GM13977 (cell line): ENCODE measurements at regions not wholly inside any gene's neighbourhood (a gene's known extent, or its start where the extent isn't known, plus 50 kb on each side); places are given as distances from the start of the nearest gene placed in this dataset.

Experiments used
- DNase-seq: peaks from one replicate; pipeline ENCODE4 v3.0.0; 2012; ENCODE audit warnings: low spot score
- in situ Hi-C: fragments of 300-500 bp; cut with MboI; formaldehyde crosslinking; loops from one replicate; pipeline ENCODE4 v1.12.0; 2022; ENCODE audit warnings: low sequenced_read_pairs, low pct_unique_long_range_greater_than_20kb, mixed read lengths, inconsistent platforms; ENCODE audit not compliant: unreplicated experiment
- TF ChIP-seq, protein P1 (sequence below): IDR thresholded peaks from 2 replicates; pipeline ENCODE4 v1.5.1; 2012; ENCODE audit warnings: mild to moderate bottlenecking, control low read depth; ENCODE audit not compliant: insufficient read depth; ENCODE audit errors: extremely low read depth, missing control alignments

GRCh38 chr2:8615576-8616281, 66.1 kb upstream of the ID2 start:
- TF ChIP-seq, protein P1, sequence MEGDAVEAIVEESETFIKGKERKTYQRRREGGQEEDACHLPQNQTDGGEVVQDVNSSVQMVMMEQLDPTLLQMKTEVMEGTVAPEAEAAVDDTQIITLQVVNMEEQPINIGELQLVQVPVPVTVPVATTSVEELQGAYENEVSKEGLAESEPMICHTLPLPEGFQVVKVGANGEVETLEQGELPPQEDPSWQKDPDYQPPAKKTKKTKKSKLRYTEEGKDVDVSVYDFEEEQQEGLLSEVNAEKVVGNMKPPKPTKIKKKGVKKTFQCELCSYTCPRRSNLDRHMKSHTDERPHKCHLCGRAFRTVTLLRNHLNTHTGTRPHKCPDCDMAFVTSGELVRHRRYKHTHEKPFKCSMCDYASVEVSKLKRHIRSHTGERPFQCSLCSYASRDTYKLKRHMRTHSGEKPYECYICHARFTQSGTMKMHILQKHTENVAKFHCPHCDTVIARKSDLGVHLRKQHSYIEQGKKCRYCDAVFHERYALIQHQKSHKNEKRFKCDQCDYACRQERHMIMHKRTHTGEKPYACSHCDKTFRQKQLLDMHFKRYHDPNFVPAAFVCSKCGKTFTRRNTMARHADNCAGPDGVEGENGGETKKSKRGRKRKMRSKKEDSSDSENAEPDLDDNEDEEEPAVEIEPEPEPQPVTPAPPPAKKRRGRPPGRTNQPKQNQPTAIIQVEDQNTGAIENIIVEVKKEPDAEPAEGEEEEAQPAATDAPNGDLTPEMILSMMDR: no peak
- no peak for DNase-seq
- in situ Hi-C loops: no loop called here

DNA sequence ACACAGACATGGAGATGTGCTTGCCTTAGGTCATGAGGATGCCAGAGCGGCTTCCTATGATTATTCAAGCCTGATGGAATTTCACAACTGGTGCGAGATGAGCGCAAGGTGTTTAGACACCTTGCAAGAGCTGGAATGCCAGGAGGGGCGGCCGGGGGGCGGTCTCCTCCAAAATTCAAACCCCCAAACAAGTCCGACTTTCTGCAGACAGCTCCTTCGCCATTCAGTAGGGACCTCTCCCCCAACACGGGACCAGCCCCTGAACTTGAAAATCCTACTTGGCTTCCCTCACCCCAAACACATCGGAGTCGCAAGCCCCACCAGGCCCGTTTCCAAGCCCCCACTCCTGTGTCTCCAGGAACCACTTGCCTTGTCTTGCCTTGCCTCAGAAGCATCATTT, 64.8 kb upstream of the ID2 start:
- no peak for DNase-seq
- in situ Hi-C loops: no loop called here

DNA sequence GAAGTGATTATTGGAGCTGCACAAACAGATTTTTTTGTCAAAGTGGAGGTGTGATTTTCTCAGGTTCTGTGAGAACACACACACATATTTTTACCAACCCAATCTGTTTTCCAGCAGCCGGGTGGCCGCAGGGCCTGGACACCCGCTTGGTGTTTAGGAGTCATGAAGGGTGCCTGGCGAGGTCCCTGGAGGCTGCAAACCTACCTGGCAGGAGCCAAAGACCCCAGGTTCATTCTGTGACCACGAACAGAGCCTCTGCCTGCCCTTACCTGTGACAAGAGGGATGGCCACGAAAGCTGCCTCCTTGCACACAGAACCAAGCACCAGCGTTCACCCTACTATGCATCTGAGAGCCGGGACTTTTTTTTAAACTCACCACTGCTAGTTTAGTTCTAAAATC, 64.3 kb upstream of the ID2 start:
- in situ Hi-C loops: no loop called here
- TF ChIP-seq, protein P1: no peak
- DNase-seq: no peak

More for the DNA sequence above, 64.8 kb upstream of the ID2 start:
- TF ChIP-seq, protein P1: no peak

- TF ChIP-seq, protein P1: no peak
- no peak for DNase-seq
- in situ Hi-C loops: no loop called here
These were observed 62.8 kb upstream of the ID2 start for GRCh38 chr2:8619071-8619470.

DNA sequence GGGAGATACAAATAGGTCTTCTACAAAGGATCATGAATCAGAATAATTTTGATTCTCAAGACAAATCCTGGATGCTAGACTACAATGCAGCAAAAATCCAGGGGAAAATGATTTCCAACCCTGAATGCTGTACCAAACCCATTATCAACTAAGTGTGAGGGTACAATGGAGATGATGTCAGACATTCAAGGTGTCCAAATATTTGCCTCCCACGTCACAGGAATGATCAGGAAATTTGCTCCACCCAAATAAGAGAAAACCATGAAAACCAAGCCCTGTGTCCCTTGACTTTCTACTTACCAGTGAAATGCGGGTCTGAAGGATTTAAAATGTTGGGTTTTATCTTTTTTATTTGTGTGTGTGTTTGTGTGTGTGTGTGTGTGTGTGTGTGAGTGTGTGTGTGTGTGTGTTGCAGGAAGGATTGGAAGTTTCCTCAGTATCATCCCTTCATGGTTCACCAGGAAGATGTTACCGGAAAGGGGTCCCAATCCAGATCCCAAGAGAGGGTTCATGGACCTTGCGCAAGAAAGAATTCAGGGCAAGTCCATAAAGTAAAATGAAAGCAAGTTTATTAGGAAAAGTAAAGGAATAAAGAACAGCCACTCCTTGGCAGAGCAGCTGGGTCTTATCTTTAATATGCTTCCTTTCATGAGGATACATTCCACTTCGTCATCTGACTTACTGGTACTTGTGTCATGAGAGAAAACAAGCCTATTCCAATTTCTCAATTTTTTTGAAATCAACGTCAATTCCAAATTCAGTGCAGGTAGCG, 61.1 kb upstream of the ID2 start:
- no peak for DNase-seq
- in situ Hi-C loops: no loop called here

DNA sequence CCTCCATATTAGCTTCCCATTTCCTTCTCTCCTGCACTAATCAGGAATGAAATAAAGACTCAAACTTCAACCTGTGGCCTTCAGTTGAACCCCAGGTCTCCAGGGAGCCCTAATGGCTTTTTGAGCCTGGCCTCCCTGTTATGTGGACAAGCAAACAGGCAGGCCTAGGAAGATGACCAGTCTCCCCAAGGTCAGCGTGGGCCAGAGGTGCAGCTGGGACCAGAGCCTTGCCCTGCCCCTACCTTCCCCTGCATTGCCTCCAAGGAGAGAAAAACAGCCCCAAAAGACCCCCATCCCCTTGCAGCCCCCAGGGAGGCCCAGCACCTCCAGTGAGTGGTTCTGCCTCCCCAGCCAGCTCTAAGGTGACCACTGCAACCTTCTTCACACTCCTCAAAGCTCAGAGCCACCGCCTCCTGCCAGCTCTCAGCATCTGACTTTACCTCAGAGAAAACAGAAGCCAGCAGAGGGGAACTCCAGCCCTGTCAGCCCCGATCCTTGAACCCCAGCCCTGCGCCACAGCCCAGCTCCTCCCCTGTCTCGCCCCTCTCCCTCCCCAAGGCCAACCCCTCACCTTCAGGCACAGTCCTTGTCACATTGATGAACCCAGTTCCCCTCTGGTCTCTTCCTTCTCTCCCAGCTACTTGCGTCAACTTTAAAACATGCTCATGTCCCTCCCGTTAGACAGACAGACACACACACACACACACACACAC, 59.5 kb upstream of the ID2 start:
- in situ Hi-C loops: no loop called here
- no peak for DNase-seq
- TF ChIP-seq, protein P1: no peak

More for the DNA sequence above, 61.1 kb upstream of the ID2 start:
- TF ChIP-seq, protein P1: no peak
